A549 (cell line): ENCODE measurements at regions not wholly inside any gene's neighbourhood (a gene's known extent, or its start where the extent isn't known, plus 50 kb on each side); places are given as distances from the start of the nearest gene placed in this dataset.

Experiments used
- ATAC-seq, 2 experiments: fragments of 200-7000 bp in 1 of 2; fragments of >200 bp in 1 of 2; cut with Nextera tagmentation in 1 of 2; cut with Tn5 transposase in 1 of 2; 3 replicates each; pipeline versions ENCODE4 v1.8.0 to v1.9.1; 2018 to 2020; ENCODE audit warnings: mild to moderate bottlenecking in 1 of 2, moderate library complexity in 1 of 2
- CTCF ChIA-PET: fragments of 300-600 bp; sonication (Branson Sonifier 250); formaldehyde crosslinking; extraction: SDS; loops from one replicate; lab custom pipeline; 2021; ENCODE audit warnings: antibody characterized with exemption, inconsistent platforms; lab: Yijun Ruan, JAX
- POLR2A ChIA-PET: fragments of 350-600 bp; formaldehyde crosslinking; extraction: SDS; loops from one replicate; lab custom pipeline; 2021; ENCODE audit warnings: antibody characterized with exemption, inconsistent platforms; lab: Yijun Ruan, JAX
- DNase-seq, 2 experiments: peaks; one replicate each; pipeline versions ENCODE4 v3.0.0 to v3.0.0-alpha.2; 2011 to 2016; ENCODE audit warnings: low read depth in 1 of 2, low spot score in 1 of 2
- FAIRE-seq: peaks from 2 replicates; lab custom pipeline; 2011; peaks lifted over from hg19 to GRCh38; lab: Jason Lieb, UNC
- H3K27ac ChIP-seq, 2 experiments: fragments of >200 bp; sonication (Bioruptor Twin); formaldehyde crosslinking; 3 replicates each; pipeline ENCODE4 v1.5.1; 2016 to 2017
- H3K4me1 ChIP-seq: fragments of >200 bp; sonication (Bioruptor Twin); formaldehyde crosslinking; 3 replicates; pipeline ENCODE4 v1.6.1; 2016
- H3K4me2 ChIP-seq: fragments of >200 bp; sonication (Bioruptor Twin); formaldehyde crosslinking; 3 replicates; pipeline ENCODE4 v1.6.1; 2016
- H3K4me3 ChIP-seq: fragments of >200 bp; sonication (Bioruptor Twin); formaldehyde crosslinking; 3 replicates; pipeline ENCODE4 v1.5.1; 2016
- H3K9me3 ChIP-seq: fragments of >200 bp; sonication (Bioruptor Twin); formaldehyde crosslinking; 3 replicates; pipeline ENCODE4 v1.6.1; 2016
- CTCF ChIP-seq: fragments of >200 bp; sonication (Bioruptor Twin); formaldehyde crosslinking; IDR thresholded peaks from 3 replicates; pipeline ENCODE4 v1.5.1; 2016
- EHMT2 ChIP-seq: fragments of 200-600 bp; sonication (generic); IDR thresholded peaks from 2 replicates; pipeline ENCODE4 v1.6.1; 2016; ENCODE audit warnings: antibody characterized with exemption, low read depth, mild to moderate bottlenecking, moderate library complexity
- ESRRA ChIP-seq: fragments of 150-350 bp; IDR thresholded peaks from 2 replicates; pipeline ENCODE4 v1.6.1; 2014; ENCODE audit warnings: mild to moderate bottlenecking, low read length, borderline replicate concordance
- FOSL2 ChIP-seq, 2 experiments: fragments of 450-650 bp in 1 of 2; fragments of >200 bp in 1 of 2; sonication (Bioruptor Twin) in 1 of 2; formaldehyde crosslinking; IDR thresholded peaks; 2 replicates each; pipeline versions ENCODE4 v1.5.0 to v1.6.1; 2016 to 2020; ENCODE audit warnings: mild to moderate bottlenecking in 1 of 2, moderate library complexity in 1 of 2
- FOXS1 ChIP-seq: fragments of 250-450 bp; sonication (Bioruptor Pico); IDR thresholded peaks from 2 replicates; pipeline ENCODE4 v1.5.0; 2020; ENCODE audit warnings: mild to moderate bottlenecking, moderate library complexity
- HDAC2 ChIP-seq: fragments of 200-600 bp; sonication (generic); IDR thresholded peaks from 2 replicates; pipeline ENCODE4 v1.6.1; 2016
- HOXA7 ChIP-seq: fragments of 250-450 bp; sonication (Bioruptor Pico); IDR thresholded peaks from 2 replicates; pipeline ENCODE4 v1.5.0; 2020; ENCODE audit warnings: mild to moderate bottlenecking, moderate library complexity
- HOXB13 ChIP-seq: fragments of 250-450 bp; sonication (Bioruptor Pico); IDR thresholded peaks from 2 replicates; pipeline ENCODE4 v1.5.0; 2020; ENCODE audit warnings: low read depth, mild to moderate bottlenecking, moderate library complexity
- HOXB5 ChIP-seq: fragments of 250-450 bp; sonication (Bioruptor Pico); IDR thresholded peaks from 2 replicates; pipeline ENCODE4 v1.5.0; 2020; ENCODE audit warnings: mild to moderate bottlenecking, moderate library complexity
- JUN ChIP-seq, 2 experiments: fragments of >200 bp; sonication (Bioruptor Twin); formaldehyde crosslinking; IDR thresholded peaks; 2 replicates in 1 of 2; 3 replicates in 1 of 2; pipeline ENCODE4 v1.6.1; 2016 to 2017
- MAZ ChIP-seq: fragments of 150-350 bp; IDR thresholded peaks from 2 replicates; pipeline ENCODE4 v1.6.1; 2014; ENCODE audit warnings: antibody characterized with exemption, low read depth, low read length, borderline replicate concordance
- MYC ChIP-seq: IDR thresholded peaks from 2 replicates; pipeline ENCODE4 v1.6.1; 2012; ENCODE audit warnings: mild to moderate bottlenecking, inconsistent platforms, low read length, improper control_type of control experiment, borderline replicate concordance
- NPAS2 ChIP-seq: fragments of 250-450 bp; sonication (Bioruptor Pico); IDR thresholded peaks from 2 replicates; pipeline ENCODE4 v1.8.0; 2022; ENCODE audit warnings: mild to moderate bottlenecking, moderate library complexity, borderline replicate concordance
- PHF8 ChIP-seq: fragments of 200-600 bp; sonication (generic); IDR thresholded peaks from 2 replicates; pipeline ENCODE4 v1.6.1; 2016; ENCODE audit warnings: low read depth, mild to moderate bottlenecking, antibody characterized with exemption, moderate library complexity, borderline replicate concordance
- POLR2A ChIP-seq: IDR thresholded peaks from 2 replicates; pipeline ENCODE4 v1.6.1; 2012; ENCODE audit warnings: mild to moderate bottlenecking, low read length
- RAD21 ChIP-seq, 2 experiments: fragments of >200 bp in 1 of 2; sonication (Bioruptor Twin) in 1 of 2; formaldehyde crosslinking in 1 of 2; IDR thresholded peaks in 1 of 2; conservative IDR thresholded peaks in 1 of 2; 2 replicates in 1 of 2; 3 replicates in 1 of 2; pipeline ENCODE4 v1.6.1; 2012 to 2018; ENCODE audit warnings: inconsistent platforms in 1 of 2
- RNF2 ChIP-seq: fragments of 200-600 bp; sonication (generic); IDR thresholded peaks from 2 replicates; pipeline ENCODE4 v1.6.1; 2016; ENCODE audit warnings: low read depth, mild to moderate bottlenecking, antibody characterized with exemption, moderate library complexity, borderline replicate concordance
- SMC3 ChIP-seq: fragments of >200 bp; sonication (Bioruptor Twin); formaldehyde crosslinking; IDR thresholded peaks from 3 replicates; pipeline ENCODE4 v1.6.1; 2018; ENCODE audit warnings: inconsistent platforms
- USF2 ChIP-seq: fragments of 450-650 bp; IDR thresholded peaks from 2 replicates; pipeline ENCODE4 v1.6.1; 2014; ENCODE audit warnings: antibody characterized with exemption
- ZNF302 ChIP-seq: fragments of 250-450 bp; sonication (Bioruptor Pico); IDR thresholded peaks from 2 replicates; pipeline ENCODE4 v1.9.0; 2021; ENCODE audit warnings: inconsistent platforms, mild to moderate bottlenecking, moderate library complexity
- ZSCAN20 ChIP-seq: fragments of 250-450 bp; sonication (Bioruptor Pico); IDR thresholded peaks from 2 replicates; pipeline ENCODE4 v1.8.0; 2022; ENCODE audit warnings: mild to moderate bottlenecking, moderate library complexity
- WGBS: methylation state at CpG from one replicate; pipeline ENCODE4 v1.1.6; 2017; ENCODE audit errors: missing lambda C conversion rate; 5-methylcytosine and 5-hydroxymethylcytosine counted together
- TF ChIP-seq, protein P1 (sequence below): fragments of >200 bp; sonication (Bioruptor Twin); formaldehyde crosslinking; IDR thresholded peaks from 2 replicates; pipeline ENCODE4 v1.6.1; 2016

DNA sequence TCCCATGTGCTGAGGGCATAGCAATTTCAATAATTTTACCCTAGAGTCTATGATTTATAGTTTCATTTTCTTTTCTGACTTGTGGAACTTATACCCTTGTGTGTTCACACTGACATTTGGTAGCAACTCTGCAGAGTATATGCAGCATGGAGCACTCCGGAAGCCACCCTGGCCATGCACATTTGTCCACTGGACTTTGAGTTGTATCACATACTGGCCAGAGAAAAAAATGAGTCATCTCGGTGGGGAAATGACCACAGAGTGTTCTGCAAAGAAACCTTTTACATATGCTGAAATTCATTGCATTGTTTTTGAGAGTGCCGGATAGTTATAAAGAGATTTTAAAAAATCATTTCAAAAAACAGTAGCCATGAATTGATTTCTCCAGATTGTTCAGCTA lies 164.8 kb upstream of the COBL start:
- no peaks in the 10 kb centered on the region for H3K9me3 ChIP-seq
- no peak for DNase-seq
- H3K4me3 ChIP-seq: no peak overlapping the region
- H3K27ac ChIP-seq: no peak overlapping the region
- CTCF ChIA-PET: no interaction called here
- 19% methylated on average over 3 of the region's 3 CpGs for WGBS
- no peak for FAIRE-seq
- no peak for ATAC-seq
- H3K4me1 ChIP-seq: no peaks in the 10 kb centered on the region
- TF ChIP-seq FOSL2 (IDR thresholded peaks at IDR 0.05) (no peak), FOSL2 (CRISPR knock-in tag; IDR thresholded peaks at IDR 0.05) (no peak), EHMT2 (no peak), ESRRA (no peak), ZNF302 (CRISPR knock-in tag) (no peak), JUN (IDR thresholded peaks at IDR 0.05) (no peak), RNF2 (no peak), CTCF (no peak), NPAS2 (CRISPR knock-in tag) (no peak), ZSCAN20 (CRISPR knock-in tag) (no peak), HOXB13 (CRISPR knock-in tag) (no peak), HOXA7 (CRISPR knock-in tag) (no peak), FOXS1 (CRISPR knock-in tag) (no peak), MYC (no peak), SMC3 (no peak), RAD21 (conservative IDR thresholded peaks at IDR 0.05 in 1 of 2, IDR thresholded peaks at IDR 0.05 in 1 of 2) (no peak)
- TF ChIP-seq, protein P1, sequence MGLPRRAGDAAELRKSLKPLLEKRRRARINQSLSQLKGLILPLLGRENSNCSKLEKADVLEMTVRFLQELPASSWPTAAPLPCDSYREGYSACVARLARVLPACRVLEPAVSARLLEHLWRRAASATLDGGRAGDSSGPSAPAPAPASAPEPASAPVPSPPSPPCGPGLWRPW: no peak
- no peak overlapping the region for H3K4me2 ChIP-seq
- POLR2A ChIA-PET: no interaction called here

- Histone ChIP-seq H3K9me3 (no peaks in the 10 kb centered on the region), H3K4me1 (no peaks in the 10 kb centered on the region), H3K4me3 (no peak overlapping the region), H3K4me2 (no peak overlapping the region), H3K27ac (no peak overlapping the region)
- CTCF ChIA-PET: no interaction called here
- no peak for FAIRE-seq
- no peak for DNase-seq
- no peak for ATAC-seq
- 63% methylated on average over 17 of the region's 17 CpGs for WGBS
- TF ChIP-seq PHF8: no peak
- no peak for TF ChIP-seq POLR2A
- TF ChIP-seq, protein P1: no peak
- no peak for TF ChIP-seq HDAC2
- no peak for TF ChIP-seq USF2
- TF ChIP-seq ZSCAN20 (CRISPR knock-in tag): no peak
- POLR2A ChIA-PET: no interaction called here
Measured at GRCh38 chr7:51477819-51478218, 161.2 kb upstream of the COBL start.

DNA sequence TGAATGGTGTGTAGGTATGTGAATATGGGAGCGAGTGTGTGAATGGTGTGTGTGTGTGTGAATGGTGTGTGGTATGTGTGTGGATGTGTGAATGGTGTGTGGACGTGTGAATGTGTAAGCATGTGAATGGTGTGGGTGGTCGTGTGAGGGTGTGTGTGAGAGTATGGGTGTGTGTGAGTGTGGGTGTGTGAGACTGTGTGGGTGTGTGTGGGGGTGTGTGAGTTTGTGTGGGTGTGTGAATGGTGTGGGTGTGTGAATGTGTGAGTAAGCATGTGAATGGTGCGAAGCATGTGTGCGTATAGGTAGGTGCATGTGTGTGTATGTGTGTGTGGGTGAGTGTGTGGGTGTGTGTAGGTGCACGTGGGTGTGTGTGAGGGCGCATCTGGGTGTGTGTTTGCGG lies 160.7 kb upstream of the COBL start:
- no peak overlapping the region for H3K4me3 ChIP-seq
- DNase-seq (no peak), FAIRE-seq (no peak), ATAC-seq (no peak)
- no peak overlapping the region for H3K27ac ChIP-seq
- no peaks in the 10 kb centered on the region for H3K4me1 ChIP-seq
- no peak overlapping the region for H3K4me2 ChIP-seq
- H3K9me3 ChIP-seq: no peaks in the 10 kb centered on the region
- CTCF ChIA-PET: no interaction called here
- 28% methylated on average over 7 of the region's 8 CpGs for WGBS
- TF ChIP-seq HOXB5 (CRISPR knock-in tag) (no peak), RAD21 (conservative IDR thresholded peaks at IDR 0.05 in 1 of 2, IDR thresholded peaks at IDR 0.05 in 1 of 2) (no peak), MAZ (no peak)
- POLR2A ChIA-PET: no interaction called here
